Fibroblast of upper back skin (primary cell): ENCODE measurements at regions not wholly inside any gene's neighbourhood (a gene's known extent, or its start where the extent isn't known, plus 50 kb on each side); places are given as distances from the start of the nearest gene placed in this dataset.

Experiments
- DNase-seq: peaks from one replicate; pipeline ENCODE4 v3.0.0-alpha.2; 2013

DNA sequence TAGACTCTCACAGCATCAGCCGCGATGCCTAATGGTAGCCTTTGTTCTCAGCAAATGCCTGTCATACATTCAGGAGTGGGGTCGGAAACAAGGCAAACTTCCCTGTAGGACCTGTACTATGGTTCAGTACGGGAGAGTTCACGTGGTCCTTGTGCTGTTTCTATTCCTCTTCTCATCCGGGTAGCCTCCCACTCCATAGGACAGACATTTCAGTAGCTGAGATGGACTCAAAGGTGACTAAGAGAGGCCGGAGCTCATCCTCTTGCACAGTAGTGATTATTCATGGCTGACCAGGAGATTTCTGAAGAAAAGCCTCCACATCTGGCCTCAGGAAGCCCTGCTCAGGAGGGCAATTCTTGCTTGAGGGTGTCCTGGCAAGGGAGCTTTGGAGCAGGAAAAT, 117.8 kb upstream of the SPRED2 start:
- DNase-seq, result no peak

DNA sequence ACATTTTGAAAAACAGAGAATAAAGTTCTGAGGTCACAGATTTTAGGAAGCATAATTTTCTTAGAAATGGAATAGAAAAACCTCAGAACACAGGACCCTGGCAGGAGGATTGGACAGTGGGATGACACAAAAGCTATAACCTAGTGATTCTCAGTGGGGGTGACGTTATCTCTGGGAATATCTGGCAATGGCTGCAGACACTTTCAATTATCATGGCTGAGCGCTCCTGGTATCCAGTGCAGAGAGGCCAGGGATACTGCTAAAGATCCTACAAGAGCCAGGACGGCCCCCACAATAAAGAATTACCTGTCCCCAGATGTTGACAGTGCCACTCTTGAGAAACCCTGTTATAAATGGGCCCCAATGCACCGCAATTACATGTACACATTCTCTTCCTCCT, 117.2 kb upstream of the SPRED2 start:
- no peak for DNase-seq

DNA sequence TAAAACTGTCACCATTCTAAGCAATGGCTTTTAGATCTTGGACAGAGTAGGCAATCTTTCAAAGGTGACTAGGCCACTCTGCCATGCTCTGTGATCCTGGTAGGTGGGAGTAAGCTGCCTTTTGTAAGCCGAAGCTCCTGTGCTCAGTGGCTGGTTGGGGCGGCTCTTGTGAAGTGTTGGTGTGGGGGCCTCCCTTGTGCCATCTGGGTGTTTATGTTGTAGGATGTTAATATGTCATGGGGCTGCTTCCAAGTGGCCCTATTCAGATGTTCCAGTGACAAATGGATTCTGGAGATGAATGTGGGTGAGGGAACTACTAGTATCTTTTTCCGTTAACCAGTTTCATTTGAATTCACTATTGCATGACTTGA, 116.8 kb upstream of the SPRED2 start:
- no peak for DNase-seq

DNA sequence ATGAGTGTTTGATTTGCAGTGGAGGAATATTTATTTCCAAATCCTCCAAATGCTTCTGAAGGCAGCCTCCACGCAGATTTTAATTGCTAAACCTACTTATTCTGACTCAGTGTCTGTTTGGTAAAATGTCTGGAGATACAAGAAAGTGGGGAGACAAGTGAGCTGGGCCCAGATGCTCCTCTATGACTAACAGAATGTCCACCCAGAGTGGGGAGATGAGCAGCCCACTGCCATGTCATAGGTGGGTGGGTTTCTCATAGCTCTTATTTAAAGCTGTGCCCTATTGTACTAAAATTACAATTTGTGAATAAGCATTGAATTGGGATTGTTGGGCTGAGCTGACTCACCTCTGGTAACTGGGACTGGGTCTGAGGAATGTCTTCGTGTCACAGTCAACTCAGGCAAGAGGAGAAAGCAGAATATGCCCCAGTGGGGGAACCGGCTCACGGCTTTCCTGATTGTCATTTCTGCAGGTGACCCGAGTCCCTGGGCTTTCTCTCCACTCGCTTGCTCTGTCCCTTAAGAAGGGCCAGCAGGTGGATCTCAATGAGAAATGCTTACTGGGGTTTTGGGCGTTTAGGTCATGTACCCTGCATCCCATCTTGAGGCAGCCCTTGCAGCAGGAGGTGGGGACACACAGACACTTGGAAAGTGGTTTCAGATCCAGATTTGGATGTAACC, 116.3 kb upstream of the SPRED2 start:
- no peak for DNase-seq

DNA sequence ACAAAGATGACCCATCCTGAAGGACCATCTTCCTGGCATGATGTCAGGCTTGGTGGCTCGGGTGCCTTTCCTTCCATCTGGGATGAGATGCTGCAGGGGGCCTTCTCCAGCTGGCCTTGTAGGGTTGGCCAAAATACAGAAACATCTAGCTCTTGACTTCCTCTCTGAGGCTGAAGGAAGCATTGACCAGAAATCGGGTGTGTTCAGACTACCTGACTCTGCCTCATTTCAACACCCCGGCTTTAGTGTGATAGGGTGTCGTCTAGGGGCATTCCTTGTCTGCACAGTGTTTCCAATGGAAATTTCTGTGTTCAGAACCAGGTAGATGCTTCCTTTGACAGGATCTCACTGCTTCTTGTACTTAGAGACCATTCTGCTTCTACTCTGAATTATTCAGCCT, 115.7 kb upstream of the SPRED2 start:
- DNase-seq, result no peak

DNA sequence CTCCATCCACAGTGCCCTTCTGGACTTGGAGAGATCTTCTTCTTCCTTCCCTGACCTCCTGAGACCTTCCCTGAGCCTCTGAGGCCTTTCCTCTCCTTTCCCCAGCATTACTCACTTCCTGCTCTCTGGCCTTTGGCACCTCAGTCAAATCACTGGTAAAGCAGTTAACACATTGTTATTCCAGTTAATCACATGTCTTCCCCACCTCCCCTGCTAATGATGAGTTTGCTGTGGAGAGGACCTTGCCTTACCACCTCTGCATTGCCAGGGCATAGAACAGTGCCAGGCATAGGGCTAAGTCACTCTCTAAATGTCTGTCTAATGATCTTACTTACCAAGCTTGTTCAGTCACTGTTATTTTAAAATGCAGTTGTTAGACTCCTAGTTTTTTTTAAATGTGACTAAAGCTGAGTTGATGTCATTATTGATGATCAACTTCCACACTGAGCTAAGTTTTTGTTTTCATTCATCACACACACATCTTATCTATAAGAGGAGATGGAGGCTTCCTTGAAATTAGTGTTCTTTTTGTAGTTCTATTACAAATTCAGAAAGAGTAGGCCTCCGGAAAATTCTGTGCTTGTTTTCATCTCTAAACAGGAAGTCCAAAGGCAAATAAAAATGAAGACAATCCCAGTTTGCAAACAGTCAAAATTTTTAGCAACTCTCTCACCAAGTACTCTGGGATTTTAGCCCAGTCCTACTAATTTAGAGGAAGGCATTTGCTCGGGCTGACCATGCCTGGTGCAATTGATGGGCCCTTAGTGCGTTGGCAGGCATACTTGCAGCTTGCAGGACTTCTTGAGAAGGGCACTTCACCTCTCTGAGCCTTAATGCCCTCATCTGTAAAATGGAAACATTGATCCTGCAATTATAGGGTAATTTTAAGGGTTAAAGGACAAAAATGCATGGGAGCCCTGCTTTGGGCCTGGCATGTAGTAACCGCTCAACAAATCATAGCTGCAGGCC, 113.7 kb upstream of the SPRED2 start:
- DNase-seq, result peak; percentile 19

DNA sequence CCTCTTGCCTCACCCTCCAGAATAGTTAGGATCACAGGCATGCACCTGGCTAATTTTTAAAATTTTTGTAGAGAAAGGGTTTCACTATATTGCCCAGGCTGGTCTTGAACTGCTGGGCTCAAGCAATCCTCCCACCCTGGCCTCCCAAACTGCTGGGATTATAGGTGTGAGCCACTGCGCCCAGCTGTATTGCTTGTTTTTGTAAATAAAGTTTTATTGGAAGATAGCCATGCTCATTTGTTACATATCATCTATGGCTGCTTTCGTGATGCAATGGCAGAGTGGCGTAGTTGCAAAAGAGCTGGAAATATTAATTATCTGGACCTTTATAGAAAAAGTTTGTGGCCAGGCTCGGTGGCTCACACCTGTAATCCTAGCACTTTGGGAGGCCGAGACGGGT, 109.4 kb upstream of the SPRED2 start:
- no peak for DNase-seq

DNA sequence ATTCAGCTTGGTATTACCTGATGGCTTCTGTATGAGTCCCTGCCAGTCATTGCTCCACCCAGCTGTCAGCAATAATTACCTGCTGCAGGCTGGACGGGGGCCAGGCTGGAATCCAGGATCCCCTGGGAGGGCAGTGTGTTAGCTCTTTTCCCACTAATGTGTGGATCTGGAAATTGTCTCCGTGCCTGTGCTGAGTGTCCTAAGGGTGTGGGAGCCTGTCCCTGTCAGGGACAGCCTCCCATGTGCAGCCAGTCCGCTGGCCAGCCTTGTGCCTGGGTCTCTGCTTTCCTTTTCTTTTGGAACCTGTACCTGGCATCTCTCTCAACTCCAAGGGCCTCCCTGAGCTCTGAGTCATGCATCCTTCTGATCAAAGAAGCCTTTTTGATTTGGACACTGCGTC, 107.2 kb upstream of the SPRED2 start:
- no peak for DNase-seq

DNA sequence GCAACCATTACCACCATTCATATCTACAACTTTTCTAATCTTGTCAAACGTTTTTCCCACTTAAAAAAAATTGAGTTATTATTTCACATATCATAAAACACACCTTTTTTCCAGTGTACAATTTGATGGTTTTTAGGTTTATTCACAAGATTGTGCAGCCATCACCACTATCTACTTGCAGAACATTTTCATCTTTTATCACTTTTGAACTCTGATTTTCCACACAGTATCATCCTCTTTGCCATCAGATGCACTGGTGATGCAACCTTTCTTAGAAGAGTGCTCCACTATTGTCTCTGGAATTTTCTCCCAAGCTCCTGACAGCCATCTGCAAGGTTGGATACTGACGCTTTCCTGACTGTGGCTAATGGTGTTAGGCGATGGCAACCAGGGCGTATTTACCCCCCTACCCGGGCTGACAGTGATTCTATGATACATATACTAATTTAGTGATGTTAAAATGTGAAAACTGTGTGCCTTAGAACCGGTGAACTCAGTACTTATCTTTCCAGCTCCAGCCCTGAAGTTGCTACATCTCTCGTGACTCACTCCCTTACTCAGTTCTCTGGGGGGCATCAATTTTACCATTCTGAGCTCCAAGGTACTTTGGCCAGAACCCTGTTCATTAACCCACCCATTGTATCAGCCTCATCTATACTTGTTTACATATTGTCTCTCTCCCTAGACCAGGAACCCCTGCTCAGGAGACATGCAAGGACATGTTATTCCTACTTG, 105.4 kb upstream of the SPRED2 start:
- DNase-seq, result peak; percentile 33

DNA sequence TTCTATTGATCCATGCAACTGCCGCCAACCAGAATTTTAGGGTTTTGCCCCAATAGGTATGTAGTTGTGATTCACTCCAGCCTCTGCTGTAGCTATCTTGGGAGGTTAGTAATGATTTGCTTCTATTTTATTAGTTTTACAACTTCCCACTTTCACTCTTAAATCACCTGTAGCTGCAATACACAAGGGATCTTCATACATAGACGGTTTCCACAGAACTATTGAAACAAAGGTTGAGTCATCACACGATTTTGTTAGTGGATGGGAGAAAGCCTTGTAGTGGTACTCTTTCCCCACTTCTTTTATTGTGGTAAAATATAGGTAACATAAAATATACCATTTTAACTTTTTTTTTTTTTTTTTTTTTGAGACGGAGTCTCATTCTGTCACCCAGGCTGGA, 104.2 kb upstream of the SPRED2 start:
- no peak for DNase-seq

DNA sequence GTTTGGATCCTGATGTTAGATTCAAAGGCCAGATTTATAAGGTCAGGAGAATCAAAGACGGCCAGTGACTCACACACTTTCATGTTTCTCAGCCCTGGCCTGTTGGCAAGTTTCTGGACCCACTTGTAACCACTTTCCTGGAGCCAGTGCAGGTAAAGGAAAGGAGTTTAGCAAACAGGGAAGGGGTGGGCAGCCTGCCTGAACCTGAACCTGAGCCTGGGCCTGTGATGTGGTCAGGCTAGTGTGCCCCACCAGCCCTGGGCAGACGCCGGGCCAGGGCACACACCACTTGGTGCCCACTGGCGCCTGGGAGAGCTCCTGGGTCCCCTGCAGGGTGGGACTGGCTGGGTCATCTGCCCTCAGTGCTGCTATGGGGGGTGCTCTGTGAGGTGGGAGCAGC, 100.5 kb upstream of the SPRED2 start:
- no peak for DNase-seq

DNA sequence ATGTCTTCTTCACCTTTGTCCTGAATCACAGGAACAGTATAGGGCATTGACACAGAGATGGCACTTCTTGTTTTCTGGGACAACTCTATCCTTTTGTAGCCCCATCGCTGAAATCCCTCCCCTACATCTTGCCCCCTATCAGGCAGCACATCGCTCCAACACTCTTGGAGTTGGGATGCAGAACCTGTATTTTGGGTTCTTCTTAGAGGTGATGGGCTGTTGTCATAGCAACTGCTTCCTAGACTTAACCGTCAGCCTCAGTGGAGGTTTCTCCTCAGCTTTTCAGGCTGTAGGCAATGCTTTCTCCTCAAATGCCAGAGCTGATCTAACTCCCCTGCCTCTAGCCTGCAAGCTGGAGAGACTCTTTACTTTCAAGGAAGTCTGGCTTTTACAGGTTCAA, 99.9 kb upstream of the SPRED2 start:
- no peak for DNase-seq

DNA sequence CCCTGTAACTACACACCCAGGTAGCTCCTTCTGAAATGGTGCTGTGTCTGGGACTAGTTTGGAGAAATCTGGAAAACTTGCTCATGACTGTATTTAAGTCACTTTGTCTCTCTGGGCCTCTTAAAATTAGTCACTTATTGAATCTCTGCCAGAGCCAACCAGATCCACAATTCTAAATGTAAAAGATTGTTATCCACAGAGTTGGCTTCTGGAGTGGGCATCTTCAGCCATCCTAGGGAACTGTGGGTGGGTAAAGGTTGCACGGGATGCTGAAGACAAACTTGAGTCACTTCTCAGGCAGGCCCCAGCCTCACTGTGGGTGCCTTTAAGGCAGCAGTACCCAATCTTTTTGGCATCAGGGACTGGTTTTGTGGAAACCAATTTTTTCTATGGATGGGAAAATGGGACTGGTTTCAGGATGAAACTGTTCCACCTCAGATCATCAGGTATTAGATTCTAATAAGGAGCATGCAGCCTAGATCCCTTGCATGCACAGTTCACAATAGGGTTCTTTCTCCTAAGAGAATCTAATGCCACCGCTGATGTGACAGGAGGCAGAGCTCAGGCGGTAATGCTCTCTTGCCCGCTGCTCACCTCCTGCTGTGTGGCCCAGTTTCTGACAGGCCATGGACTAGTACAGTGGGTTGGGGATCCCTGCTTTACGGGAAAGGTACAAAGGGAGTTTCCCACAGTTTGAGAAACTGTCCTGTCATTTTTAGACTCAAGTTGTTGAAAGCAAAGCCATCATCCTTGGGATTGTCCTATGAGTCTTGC, 98.3 kb upstream of the SPRED2 start:
- peak; percentile 35 for DNase-seq

DNA sequence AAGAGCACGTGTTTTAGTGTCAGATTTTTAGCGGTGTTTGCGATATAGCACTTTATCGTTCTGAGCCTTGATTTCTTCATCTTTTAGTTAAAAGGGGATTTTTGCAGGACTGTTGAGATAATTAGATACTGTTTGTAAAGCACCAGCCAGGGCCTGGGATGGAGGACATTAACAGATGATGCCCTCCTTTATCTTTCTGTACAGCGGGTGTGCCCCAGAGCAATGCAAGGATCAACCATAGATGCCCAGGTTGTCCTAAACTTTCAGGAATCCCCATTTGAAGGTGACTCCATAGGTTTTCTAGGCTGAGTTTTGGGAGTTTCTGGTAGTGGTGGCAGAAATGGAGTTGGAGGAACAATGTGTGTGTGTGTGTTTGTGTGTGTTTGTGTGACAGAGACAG, 97.0 kb upstream of the SPRED2 start:
- no peak for DNase-seq

DNA sequence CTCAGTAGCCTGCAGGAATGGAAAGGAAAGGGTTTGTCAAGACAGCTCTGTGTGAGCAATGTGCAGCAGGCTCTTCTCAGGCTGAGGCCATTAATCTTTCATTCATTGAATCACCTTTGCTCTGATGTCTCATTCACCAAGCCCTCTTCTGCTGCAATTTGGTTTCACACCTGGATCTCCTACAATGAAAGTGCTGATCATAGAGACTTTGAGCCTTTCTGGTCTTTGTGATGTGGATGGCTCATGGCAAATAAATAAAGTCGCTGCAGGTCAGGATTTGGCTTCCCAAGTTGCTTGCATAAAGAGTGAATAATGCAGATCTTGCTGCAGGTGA, 95.8 kb upstream of the SPRED2 start:
- no peak for DNase-seq

DNA sequence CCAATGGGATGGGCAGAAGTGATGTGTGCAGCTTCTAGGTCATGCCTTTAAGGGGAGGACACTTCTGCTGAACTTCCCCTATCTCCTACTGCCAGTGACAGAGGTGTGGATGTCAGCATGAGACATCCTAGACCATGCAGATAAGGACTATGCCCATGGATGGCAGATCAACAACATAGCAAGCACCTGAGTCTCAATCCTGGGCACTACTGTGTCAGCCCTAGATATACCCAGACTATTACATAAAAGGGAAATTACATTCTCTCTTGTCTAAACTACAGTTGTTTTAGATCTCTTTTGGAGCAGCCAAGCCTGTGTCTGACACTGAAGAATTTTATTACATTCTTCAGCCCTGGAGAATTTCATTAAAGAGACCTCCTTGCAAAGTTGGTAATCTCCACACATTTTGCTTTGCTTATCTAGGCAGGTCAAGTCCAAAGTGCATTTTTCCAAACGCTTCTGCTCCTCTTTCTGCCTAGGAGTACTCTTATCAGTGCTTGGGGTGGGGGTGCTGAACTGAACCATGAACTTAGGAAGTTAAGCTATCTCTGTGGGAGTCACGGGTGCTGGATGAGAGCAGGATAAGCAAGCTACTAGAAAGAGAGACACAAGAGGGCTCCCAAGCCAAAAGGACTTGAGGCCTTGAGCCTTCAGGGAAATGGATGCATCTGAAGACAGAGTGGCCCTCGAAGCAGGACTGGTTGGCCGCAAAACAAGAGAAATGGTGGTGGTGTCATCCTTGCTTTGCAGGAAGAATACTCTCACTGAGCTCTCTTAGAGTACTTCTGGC, 95.2 kb upstream of the SPRED2 start:
- no peak for DNase-seq

DNA sequence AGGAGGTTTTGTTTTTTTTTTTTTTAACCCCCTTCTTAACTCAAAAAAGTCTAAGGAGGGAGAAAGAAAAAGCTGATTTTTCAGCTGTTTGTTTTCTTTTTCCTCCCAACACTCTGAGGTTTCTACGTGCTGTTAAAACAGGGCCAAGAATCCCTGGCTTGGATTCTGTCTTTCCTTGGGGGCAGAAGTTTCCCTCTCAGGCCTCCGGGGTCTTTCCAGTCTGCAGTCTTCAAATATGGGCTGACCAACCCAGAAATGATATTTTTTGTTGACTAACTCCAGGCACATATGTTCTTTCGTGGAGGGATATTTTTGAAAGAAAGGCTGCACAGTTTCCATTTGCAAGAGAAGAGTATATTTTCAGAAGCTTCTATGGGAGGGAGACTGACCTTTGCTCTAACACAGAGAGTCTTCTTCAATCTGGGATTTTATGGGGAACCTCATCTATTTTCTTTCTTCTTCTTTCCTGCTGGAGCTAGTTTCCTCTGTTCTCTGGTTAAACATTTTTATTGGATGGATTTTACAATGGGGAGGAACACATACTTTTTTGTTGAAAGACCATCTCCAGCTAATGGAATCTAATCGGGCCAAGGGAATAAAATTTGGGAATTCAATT, 93.3 kb upstream of the SPRED2 start:
- DNase-seq, result no peak

DNA sequence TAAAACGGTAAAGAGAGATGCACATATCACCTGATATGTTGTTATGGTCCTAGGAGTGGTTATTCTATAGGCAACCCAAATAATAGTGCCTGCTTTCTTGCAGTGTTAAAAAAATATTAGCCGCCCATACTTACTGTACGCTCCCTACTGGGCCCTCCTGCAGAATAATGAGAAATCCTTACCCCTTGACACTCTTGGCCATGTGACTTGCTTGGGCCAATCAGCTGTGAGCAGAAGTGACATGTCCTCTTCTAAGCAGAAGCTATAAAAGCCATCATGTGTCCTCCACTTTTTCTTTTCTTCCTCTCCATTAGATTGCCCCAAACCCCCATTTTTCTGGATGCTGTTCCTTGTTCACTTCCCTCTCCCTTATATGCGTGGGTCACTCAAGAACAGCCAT, 90.5 kb upstream of the SPRED2 start:
- DNase-seq, result no peak

DNA sequence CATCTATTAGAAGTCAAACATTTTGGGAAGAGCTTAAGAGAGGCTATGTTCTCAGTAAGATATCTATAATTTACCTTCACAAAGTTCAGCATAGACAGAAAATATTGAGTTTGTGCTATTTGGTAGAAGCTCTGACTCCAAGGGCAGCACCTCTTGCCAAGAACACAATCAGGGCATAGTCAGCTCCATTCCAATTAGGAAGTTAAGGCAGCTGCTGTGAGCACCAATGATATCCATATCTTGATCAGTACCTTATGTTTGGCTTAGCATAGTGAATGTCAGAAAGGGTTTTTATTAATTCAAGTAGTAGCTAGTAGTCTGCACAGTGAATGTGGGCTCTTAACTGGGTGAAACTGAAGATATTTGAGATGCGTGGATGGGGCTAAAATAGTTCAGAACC, 86.4 kb upstream of the SPRED2 start:
- no peak for DNase-seq

DNA sequence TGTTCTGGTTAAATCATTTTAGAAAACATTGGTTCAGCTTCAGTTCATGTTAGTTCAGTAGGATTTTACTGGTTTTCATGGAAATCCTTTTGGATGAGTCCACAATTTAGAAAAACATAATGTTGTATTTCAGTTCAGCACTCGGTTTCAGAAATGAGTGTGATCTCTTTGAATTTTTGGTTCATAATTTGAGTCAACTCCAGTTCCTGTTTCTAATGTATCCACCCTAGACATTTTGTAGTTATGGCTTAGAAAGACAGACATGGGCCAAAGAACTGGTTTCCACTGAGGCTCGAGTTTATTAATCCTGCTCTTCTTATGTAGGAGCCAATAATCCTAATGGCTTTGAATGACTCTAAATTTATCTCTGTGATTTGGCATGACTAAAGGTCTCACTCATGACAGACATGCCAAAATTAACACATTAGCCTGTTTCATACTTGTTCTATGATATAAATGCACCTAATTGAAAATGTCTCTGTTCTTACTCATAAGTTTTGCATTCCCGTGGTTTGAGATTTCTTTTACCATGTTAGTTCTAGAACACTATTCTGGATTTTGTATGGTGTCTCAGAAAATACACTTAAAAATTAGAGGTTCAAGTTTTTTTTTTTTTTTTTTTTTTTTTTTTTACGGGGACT, 82.3 kb upstream of the SPRED2 start:
- DNase-seq, result peak; percentile 76

DNA sequence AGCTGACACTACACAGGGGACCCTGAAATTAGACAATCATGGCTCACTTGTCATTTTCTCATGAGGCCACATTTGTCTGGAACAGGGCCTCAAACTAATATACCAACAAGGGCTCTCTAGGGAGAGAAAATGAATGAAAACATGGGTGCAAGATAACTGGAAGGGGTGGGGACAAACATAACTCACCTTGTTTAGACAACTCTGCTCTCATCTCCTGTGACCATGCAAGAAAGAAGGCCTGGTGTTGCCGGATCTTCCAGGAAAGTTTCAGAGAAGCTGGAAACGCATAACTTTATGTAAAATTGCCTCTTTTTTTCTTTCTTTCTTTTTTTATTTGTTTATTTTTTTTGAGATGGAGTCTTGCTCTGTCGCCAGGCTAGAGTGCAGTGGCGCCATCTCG, 80.4 kb upstream of the SPRED2 start:
- no peak for DNase-seq
